ENCODE measurements at regions not wholly inside any gene's neighbourhood (a gene's known extent, or its start where the extent isn't known, plus 50 kb on each side); places are given as distances from the start of the nearest gene placed in this dataset.

- in situ Hi-C loops (cut with HindIII; ENCODE audit: low pct_unique_long_range_greater_than_20kb, low sequenced_read_pairs), result no loop called here
- TF ChIP-seq JUND (IDR thresholded peaks at IDR 0.05; ENCODE audit: low read depth), result no peak
- DNase-seq (ENCODE audit: low read depth in 1 of 2, low spot score in 1 of 2), result no peak
Measured at GRCh38 chr3:29189328-29189727, 91.5 kb upstream of the RBMS3 start.

GRCh38 chr3:29194139-29194538 is 86.7 kb upstream of the RBMS3 start:
- no peak for DNase-seq (ENCODE audit: low read depth in 1 of 2, low spot score in 1 of 2)
- TF ChIP-seq JUND (IDR thresholded peaks at IDR 0.05; ENCODE audit: low read depth), result no peak
- in situ Hi-C loops (cut with HindIII; ENCODE audit: low pct_unique_long_range_greater_than_20kb, low sequenced_read_pairs), result no loop called here

GRCh38 chr3:29195056-29195455 is 85.8 kb upstream of the RBMS3 start:
- TF ChIP-seq JUND (IDR thresholded peaks at IDR 0.05; ENCODE audit: low read depth), result no peak
- DNase-seq (ENCODE audit: low read depth in 1 of 2, low spot score in 1 of 2), result no peak
- in situ Hi-C loops (cut with HindIII; ENCODE audit: low pct_unique_long_range_greater_than_20kb, low sequenced_read_pairs), result no loop called here

GRCh38 chr3:29201604-29202003 is 79.3 kb upstream of the RBMS3 start:
- no peak for TF ChIP-seq JUND (IDR thresholded peaks at IDR 0.05; ENCODE audit: low read depth)
- in situ Hi-C loops (cut with HindIII; ENCODE audit: low pct_unique_long_range_greater_than_20kb, low sequenced_read_pairs), result no loop called here
- no peak for DNase-seq (ENCODE audit: low read depth in 1 of 2, low spot score in 1 of 2)

GRCh38 chr3:29202378-29202777 is 78.5 kb upstream of the RBMS3 start:
- DNase-seq (ENCODE audit: low read depth in 1 of 2, low spot score in 1 of 2), result no peak
- TF ChIP-seq JUND (IDR thresholded peaks at IDR 0.05; ENCODE audit: low read depth), result no peak
- in situ Hi-C loops (cut with HindIII; ENCODE audit: low pct_unique_long_range_greater_than_20kb, low sequenced_read_pairs), result no loop called here

GRCh38 chr3:29203851-29204250 is 77.0 kb upstream of the RBMS3 start:
- no peak for DNase-seq (ENCODE audit: low read depth in 1 of 2, low spot score in 1 of 2)
- in situ Hi-C loops (cut with HindIII; ENCODE audit: low pct_unique_long_range_greater_than_20kb, low sequenced_read_pairs), result no loop called here
- no peak for TF ChIP-seq JUND (IDR thresholded peaks at IDR 0.05; ENCODE audit: low read depth)

GRCh38 chr3:29207427-29207826 is 73.4 kb upstream of the RBMS3 start:
- in situ Hi-C loops (cut with HindIII; ENCODE audit: low pct_unique_long_range_greater_than_20kb, low sequenced_read_pairs), result no loop called here
- DNase-seq (ENCODE audit: low read depth in 1 of 2, low spot score in 1 of 2), result no peak

GRCh38 chr3:29212789-29213433 is 68.0 kb upstream of the RBMS3 start:
- no peak for TF ChIP-seq JUND (IDR thresholded peaks at IDR 0.05; ENCODE audit: low read depth)
- in situ Hi-C loops (cut with HindIII; ENCODE audit: low pct_unique_long_range_greater_than_20kb, low sequenced_read_pairs), result no loop called here
- DNase-seq (ENCODE audit: low read depth in 1 of 2, low spot score in 1 of 2), result no peak

More at GRCh38 chr3:29207427-29207826, 73.4 kb upstream of the RBMS3 start:
- TF ChIP-seq JUND (IDR thresholded peaks at IDR 0.05; ENCODE audit: low read depth), result no peak

- DNase-seq (ENCODE audit: low read depth in 1 of 2, low spot score in 1 of 2), result no peak
- no peak for TF ChIP-seq JUND (IDR thresholded peaks at IDR 0.05; ENCODE audit: low read depth)
- in situ Hi-C loops (cut with HindIII; ENCODE audit: low pct_unique_long_range_greater_than_20kb, low sequenced_read_pairs), result no loop called here
Measured at GRCh38 chr3:29214009-29214658, 66.7 kb upstream of the RBMS3 start.

- in situ Hi-C loops (cut with HindIII; ENCODE audit: low pct_unique_long_range_greater_than_20kb, low sequenced_read_pairs), result no loop called here
- no peak for TF ChIP-seq JUND (IDR thresholded peaks at IDR 0.05; ENCODE audit: low read depth)
- no peak for DNase-seq (ENCODE audit: low read depth in 1 of 2, low spot score in 1 of 2)
Measured at GRCh38 chr3:29215948-29216347, 64.9 kb upstream of the RBMS3 start.

GRCh38 chr3:29226706-29227105 is 54.2 kb upstream of the RBMS3 start:
- no peak for TF ChIP-seq JUND (IDR thresholded peaks at IDR 0.05; ENCODE audit: low read depth)
- no peak for DNase-seq (ENCODE audit: low read depth in 1 of 2, low spot score in 1 of 2)
- in situ Hi-C loops (cut with HindIII; ENCODE audit: low pct_unique_long_range_greater_than_20kb, low sequenced_read_pairs), result no loop called here

GRCh38 chr3:29227307-29227706 is 53.6 kb upstream of the RBMS3 start:
- in situ Hi-C loops (cut with HindIII; ENCODE audit: low pct_unique_long_range_greater_than_20kb, low sequenced_read_pairs), result no loop called here
- TF ChIP-seq JUND (IDR thresholded peaks at IDR 0.05; ENCODE audit: low read depth), result no peak
- DNase-seq (ENCODE audit: low read depth in 1 of 2, low spot score in 1 of 2), result no peak

Data from T47D (cell line).